ENCODE measurements at regions not wholly inside any gene's neighbourhood (a gene's known extent, or its start where the extent isn't known, plus 50 kb on each side); places are given as distances from the start of the nearest gene placed in this dataset.

DNA sequence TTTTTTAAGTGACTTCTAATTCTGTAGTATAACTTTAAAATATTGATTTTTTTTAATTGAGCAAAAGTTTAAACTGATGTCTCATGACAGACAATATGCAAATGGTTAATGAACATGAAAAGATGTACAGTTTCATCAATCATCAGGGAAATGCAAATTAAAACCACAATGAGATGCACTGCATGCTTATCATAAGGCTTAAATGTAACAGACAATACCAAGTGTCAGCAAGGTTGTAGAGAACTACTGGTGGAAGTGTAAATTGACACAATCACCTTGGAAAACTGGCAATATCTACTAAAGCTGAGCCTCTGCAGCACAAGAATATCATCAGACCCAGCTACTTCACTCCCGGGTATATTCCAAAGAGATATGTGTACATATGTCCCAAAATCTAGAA lies 70.2 kb upstream of the DAPP1 start:
- TF ChIP-seq, protein P1, sequence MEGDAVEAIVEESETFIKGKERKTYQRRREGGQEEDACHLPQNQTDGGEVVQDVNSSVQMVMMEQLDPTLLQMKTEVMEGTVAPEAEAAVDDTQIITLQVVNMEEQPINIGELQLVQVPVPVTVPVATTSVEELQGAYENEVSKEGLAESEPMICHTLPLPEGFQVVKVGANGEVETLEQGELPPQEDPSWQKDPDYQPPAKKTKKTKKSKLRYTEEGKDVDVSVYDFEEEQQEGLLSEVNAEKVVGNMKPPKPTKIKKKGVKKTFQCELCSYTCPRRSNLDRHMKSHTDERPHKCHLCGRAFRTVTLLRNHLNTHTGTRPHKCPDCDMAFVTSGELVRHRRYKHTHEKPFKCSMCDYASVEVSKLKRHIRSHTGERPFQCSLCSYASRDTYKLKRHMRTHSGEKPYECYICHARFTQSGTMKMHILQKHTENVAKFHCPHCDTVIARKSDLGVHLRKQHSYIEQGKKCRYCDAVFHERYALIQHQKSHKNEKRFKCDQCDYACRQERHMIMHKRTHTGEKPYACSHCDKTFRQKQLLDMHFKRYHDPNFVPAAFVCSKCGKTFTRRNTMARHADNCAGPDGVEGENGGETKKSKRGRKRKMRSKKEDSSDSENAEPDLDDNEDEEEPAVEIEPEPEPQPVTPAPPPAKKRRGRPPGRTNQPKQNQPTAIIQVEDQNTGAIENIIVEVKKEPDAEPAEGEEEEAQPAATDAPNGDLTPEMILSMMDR (IDR thresholded peaks at IDR 0.05) = no peak
- TF ChIP-seq FOXP1 (CRISPR knock-in tag; IDR thresholded peaks at IDR 0.05; ENCODE audit: borderline replicate concordance) (no peak), MAX (CRISPR knock-in tag; IDR thresholded peaks at IDR 0.05) (no peak), ATF2 (CRISPR knock-in tag; IDR thresholded peaks at IDR 0.05; ENCODE audit: borderline replicate concordance, low read depth) (no peak)
